ENCODE measurements at regions not wholly inside any gene's neighbourhood (a gene's known extent, or its start where the extent isn't known, plus 50 kb on each side); places are given as distances from the start of the nearest gene placed in this dataset.

DNA sequence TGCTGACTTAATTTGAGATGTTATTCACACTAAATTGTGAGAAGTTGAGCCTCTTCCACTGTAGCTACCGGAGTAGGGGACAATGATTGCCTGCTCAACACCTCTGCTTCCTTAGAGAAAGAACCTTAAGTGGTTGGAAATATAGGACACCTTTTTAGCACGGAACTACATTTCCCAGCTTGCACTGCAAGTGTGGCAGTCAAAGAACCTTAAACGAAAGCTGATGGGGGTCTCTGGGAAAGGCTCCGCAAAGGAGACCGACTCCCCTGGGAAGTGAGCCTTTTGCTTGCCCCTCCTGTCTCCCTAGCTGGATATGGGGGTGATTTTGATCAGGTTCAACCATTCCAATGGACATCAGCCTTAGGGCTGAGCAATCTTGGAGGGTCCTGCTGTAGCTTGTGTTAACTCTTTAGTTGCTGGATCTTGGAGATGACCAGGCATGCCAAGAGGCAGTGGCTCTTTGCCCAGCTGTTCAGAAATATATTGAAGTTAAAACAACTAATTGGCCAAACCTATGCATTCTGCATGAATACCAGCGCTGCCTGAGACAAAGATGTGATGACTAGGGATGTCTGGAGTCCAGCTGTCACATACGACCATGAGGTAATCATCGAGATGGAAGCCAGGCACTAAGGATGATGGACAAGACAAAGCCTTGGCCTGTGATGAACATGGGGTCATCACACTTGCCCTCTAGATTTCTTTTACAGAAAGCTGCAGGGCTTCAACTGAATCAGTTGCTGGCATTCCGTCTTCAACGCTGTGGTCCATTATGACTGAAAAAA lies 286.5 kb downstream of the FOXO1 start:
- H3K9me3 ChIP-seq (replicated peaks; ENCODE audit: control insufficient read depth, insufficient read depth, low read length), result peaks cover 2% of the 10 kb centered on the region; the same call in 2 of the 3 replicates
- intact Hi-C loops (cut with micrococcal nuclease; ENCODE audit: unreplicated experiment), result no loop called here
- no TSS peak for BruUV-seq (replicated peaks)
- in situ Hi-C loops (cut with MboI), result no loop called here
- ChIA-PET SMC1A (ENCODE audit: uncharacterized antibody, unreplicated experiment) (interaction anchor here (0.6 kb wide), 1 partner anchor 103 kb away, joined by 3 read pairs; no protein-coding TSS in a partner anchor), POLR2A (no interaction called here), RAD21 (ENCODE audit: unreplicated experiment) (no interaction called here), CTCF (no interaction called here)
- H3K4me1 ChIP-seq (ENCODE audit: control insufficient read depth, insufficient read depth, low read length), result no peaks in the 10 kb centered on the region; the same call in 1 of the 2 replicates
- TF ChIP-seq SIX5 (IDR thresholded peaks at IDR 0.05; ENCODE audit: low read depth, low read length, severe bottlenecking) (peak; percentile 26), RUNX3 (IDR thresholded peaks at IDR 0.05; ENCODE audit: low read length) (no peak)
- H2AFZ ChIP-seq (ENCODE audit: control insufficient read depth, low read depth, low read length), result no peak overlapping the region
- ATAC-seq, result no peak
- no peaks in the 10 kb centered on the region for H4K20me1 ChIP-seq (ENCODE audit: control insufficient read depth, insufficient read depth)
- H3K36me3 ChIP-seq (ENCODE audit: control insufficient read depth in 2 of 2, insufficient read depth in 2 of 2, low read length in 1 of 2), result no peaks in the 10 kb centered on the region
- no peak overlapping the region for H3K27ac ChIP-seq (ENCODE audit: control insufficient read depth, insufficient read depth)
- H3K9ac ChIP-seq (ENCODE audit: control insufficient read depth, insufficient read depth, low read length), result no peak overlapping the region
- no peak for DNase-seq (ENCODE audit: low read depth, low spot score)
- 53% methylated on average over 10 of the region's 10 CpGs for WGBS (ENCODE audit: insufficient coverage, insufficient replicate concordance, low lambda C conversion rate, missing lambda C conversion rate)
- no peak overlapping the region for H3K4me3 ChIP-seq
- no peak overlapping the region for H3K4me2 ChIP-seq (ENCODE audit: control insufficient read depth, insufficient read depth)
- no peak for FAIRE-seq
- H3K79me2 ChIP-seq (ENCODE audit: control insufficient read depth, insufficient read depth, low read length), result no peaks in the 10 kb centered on the region
- H3K27me3 ChIP-seq (replicated peaks in 1 of 2; ENCODE audit: control insufficient read depth in 2 of 2, insufficient read depth in 2 of 2, low read length in 1 of 2), result no peaks in the 10 kb centered on the region

DNA sequence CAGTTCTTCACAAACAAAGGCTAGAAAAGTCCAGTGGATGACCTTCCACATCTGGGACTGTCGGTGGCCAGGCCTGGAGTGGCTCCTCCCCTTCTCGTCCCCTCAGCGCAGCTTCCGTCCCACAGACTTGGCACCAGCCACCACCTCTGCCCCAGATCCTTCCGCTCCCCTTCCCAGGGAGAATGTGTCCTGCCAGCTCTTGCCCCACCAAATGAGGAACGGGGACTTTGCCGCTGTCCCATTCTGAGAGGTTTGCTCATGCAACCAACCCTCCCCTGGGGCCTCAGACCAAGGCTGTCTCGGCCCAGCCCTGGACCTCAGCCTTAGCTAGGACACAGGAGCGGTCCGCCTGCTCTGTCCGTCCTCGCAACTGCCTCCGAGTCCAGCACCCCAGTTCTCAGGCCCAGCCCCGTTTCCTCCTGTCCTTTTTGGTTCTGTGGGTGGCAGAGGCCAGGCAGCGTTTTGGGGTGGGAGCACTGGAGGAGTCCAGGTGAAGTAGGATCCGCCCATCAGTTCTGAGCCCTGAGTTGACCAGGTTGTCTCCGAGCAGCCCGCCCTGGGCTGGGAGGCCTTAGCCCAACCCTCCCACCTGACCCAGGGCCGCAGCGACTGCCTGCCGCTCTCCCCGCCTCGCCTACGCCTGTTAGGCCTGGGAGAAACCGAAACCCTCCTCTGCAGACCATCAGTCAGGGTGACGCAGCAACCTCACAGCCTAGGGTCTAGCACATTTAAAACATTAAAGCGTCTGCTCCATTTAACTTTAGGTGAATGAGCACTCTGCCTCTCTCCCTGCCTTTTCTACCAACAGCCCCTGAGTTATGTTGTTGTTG lies 284.3 kb downstream of the FOXO1 start:
- no peaks in the 10 kb centered on the region; the same call in 1 of the 2 replicates for H3K4me1 ChIP-seq (ENCODE audit: control insufficient read depth, insufficient read depth, low read length)
- ChIA-PET CTCF (no interaction called here), POLR2A (no interaction called here), RAD21 (ENCODE audit: unreplicated experiment) (no interaction called here), SMC1A (ENCODE audit: uncharacterized antibody, unreplicated experiment) (no interaction called here)
- no peak overlapping the region for H3K27ac ChIP-seq (ENCODE audit: control insufficient read depth, insufficient read depth)
- H3K4me3 ChIP-seq, result no peak overlapping the region
- H2AFZ ChIP-seq (ENCODE audit: control insufficient read depth, low read depth, low read length), result no peak overlapping the region
- no peaks in the 10 kb centered on the region for H3K27me3 ChIP-seq (replicated peaks in 1 of 2; ENCODE audit: control insufficient read depth in 2 of 2, insufficient read depth in 2 of 2, low read length in 1 of 2)
- in situ Hi-C loops (cut with MboI), result no loop called here
- no peaks in the 10 kb centered on the region for H3K36me3 ChIP-seq (ENCODE audit: control insufficient read depth in 2 of 2, insufficient read depth in 2 of 2, low read length in 1 of 2)
- ATAC-seq, result peak; percentile 91
- no TSS peak for BruUV-seq (replicated peaks)
- H3K9me3 ChIP-seq (replicated peaks; ENCODE audit: control insufficient read depth, insufficient read depth, low read length), result peaks cover 2% of the 10 kb centered on the region; the same call in 2 of the 3 replicates
- H3K4me2 ChIP-seq (ENCODE audit: control insufficient read depth, insufficient read depth), result no peak overlapping the region
- H3K79me2 ChIP-seq (ENCODE audit: control insufficient read depth, insufficient read depth, low read length), result no peaks in the 10 kb centered on the region
- no peak overlapping the region for H3K9ac ChIP-seq (ENCODE audit: control insufficient read depth, insufficient read depth, low read length)
- WGBS (ENCODE audit: insufficient coverage, insufficient replicate concordance, low lambda C conversion rate, missing lambda C conversion rate), result 75% methylated on average over 26 of the region's 27 CpGs
- FAIRE-seq, result no peak
- no peaks in the 10 kb centered on the region for H4K20me1 ChIP-seq (ENCODE audit: control insufficient read depth, insufficient read depth)
- intact Hi-C loops (cut with micrococcal nuclease; ENCODE audit: unreplicated experiment), result no loop called here
- no peak for DNase-seq (ENCODE audit: low read depth, low spot score)
- TF ChIP-seq, protein P1, sequence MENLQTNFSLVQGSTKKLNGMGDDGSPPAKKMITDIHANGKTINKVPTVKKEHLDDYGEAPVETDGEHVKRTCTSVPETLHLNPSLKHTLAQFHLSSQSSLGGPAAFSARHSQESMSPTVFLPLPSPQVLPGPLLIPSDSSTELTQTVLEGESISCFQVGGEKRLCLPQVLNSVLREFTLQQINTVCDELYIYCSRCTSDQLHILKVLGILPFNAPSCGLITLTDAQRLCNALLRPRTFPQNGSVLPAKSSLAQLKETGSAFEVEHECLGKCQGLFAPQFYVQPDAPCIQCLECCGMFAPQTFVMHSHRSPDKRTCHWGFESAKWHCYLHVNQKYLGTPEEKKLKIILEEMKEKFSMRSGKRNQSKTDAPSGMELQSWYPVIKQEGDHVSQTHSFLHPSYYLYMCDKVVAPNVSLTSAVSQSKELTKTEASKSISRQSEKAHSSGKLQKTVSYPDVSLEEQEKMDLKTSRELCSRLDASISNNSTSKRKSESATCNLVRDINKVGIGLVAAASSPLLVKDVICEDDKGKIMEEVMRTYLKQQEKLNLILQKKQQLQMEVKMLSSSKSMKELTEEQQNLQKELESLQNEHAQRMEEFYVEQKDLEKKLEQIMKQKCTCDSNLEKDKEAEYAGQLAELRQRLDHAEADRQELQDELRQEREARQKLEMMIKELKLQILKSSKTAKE (IDR thresholded peaks at IDR 0.05; ENCODE audit: low read depth, poor library complexity, severe bottlenecking), result no peak
- TF ChIP-seq, protein P2, sequence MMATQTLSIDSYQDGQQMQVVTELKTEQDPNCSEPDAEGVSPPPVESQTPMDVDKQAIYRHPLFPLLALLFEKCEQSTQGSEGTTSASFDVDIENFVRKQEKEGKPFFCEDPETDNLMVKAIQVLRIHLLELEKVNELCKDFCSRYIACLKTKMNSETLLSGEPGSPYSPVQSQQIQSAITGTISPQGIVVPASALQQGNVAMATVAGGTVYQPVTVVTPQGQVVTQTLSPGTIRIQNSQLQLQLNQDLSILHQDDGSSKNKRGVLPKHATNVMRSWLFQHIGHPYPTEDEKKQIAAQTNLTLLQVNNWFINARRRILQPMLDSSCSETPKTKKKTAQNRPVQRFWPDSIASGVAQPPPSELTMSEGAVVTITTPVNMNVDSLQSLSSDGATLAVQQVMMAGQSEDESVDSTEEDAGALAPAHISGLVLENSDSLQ (IDR thresholded peaks at IDR 0.05), result 0 out of 2 replicates have a peak, but pooled peaks have one; percentile 29
- TF ChIP-seq, protein P3, sequence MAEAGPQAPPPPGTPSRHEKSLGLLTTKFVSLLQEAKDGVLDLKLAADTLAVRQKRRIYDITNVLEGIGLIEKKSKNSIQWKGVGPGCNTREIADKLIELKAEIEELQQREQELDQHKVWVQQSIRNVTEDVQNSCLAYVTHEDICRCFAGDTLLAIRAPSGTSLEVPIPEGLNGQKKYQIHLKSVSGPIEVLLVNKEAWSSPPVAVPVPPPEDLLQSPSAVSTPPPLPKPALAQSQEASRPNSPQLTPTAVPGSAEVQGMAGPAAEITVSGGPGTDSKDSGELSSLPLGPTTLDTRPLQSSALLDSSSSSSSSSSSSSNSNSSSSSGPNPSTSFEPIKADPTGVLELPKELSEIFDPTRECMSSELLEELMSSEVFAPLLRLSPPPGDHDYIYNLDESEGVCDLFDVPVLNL (IDR thresholded peaks at IDR 0.05; ENCODE audit: low read depth, low read length), result no peak
- TF ChIP-seq FOS (IDR thresholded peaks at IDR 0.05; ENCODE audit: borderline replicate concordance, extremely low read depth, insufficient read length) (no peak), KLF5 (IDR thresholded peaks at IDR 0.05; ENCODE audit: partially characterized antibody) (no peak), BHLHE40 (IDR thresholded peaks at IDR 0.05; ENCODE audit: borderline replicate concordance in 1 of 2, low read depth in 2 of 2, low read length in 1 of 2) (0 out of 4 replicates have a peak, but pooled peaks of 1 of the 2 experiments have one; percentile 14), EP300 (IDR thresholded peaks at IDR 0.05; ENCODE audit: borderline replicate concordance in 1 of 2, control insufficient read depth in 1 of 2, low read depth in 2 of 2, low read length in 2 of 2) (peak in 1 of 2 experiments; percentile 21; a peak in 1 of 4 replicates)
